ENCODE measurements at regions not wholly inside any gene's neighbourhood (a gene's known extent, or its start where the extent isn't known, plus 50 kb on each side); places are given as distances from the start of the nearest gene placed in this dataset.

DNA sequence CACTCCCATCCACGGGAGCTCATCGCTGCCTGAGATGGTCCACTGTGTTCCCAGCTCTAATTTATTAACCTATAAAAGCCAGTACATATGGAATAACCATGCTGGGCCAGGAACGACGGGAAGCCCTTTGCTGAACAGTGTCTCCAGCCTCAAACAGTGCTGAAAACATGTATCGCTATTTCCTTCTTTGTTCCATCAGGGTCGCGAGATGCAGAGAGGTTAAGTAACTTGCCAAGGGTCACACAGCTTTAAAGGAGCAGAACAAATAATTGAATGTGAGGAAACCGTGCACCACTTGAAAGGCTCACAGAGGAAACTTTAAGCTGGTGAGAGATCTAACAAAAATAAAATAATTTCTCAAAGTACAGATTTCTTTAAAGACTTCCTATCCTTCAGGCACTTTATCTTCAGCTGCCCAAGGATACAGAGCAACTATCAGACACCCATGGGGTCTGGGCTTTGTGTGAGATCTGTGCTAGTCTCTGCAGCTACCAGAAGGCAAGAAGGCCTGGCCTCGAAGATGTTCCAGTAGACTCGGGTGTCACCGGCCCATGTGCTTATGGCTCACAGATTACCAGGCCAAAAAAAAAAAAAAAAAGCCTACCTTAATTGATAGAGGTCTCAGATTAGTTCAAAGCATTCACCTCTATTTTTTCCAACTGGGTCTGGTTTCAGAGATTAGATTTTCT is 207.8 kb upstream of the FOXF1 start:
- H3K4me1 ChIP-seq (ENCODE audit: insufficient read depth, low read length): no peaks in the 10 kb centered on the region
- H3K36me3 ChIP-seq (ENCODE audit: low read depth, low read length): no peaks in the 10 kb centered on the region
- ChIA-PET POLR2A (ENCODE audit: unreplicated experiment) (no interaction called here), CTCF (no interaction called here)
- no peak for ATAC-seq
- no peak overlapping the region for H3K9ac ChIP-seq (ENCODE audit: low read length)
- no peaks in the 10 kb centered on the region for H3K79me2 ChIP-seq (ENCODE audit: low read length)
- no peak overlapping the region for H3K4me3 ChIP-seq (ENCODE audit: low read length)
- H3K27me3 ChIP-seq (ENCODE audit: low read length): peaks cover 94% of the 10 kb centered on the region
- H2AFZ ChIP-seq (ENCODE audit: low read length): no peak overlapping the region
- no peak for TF ChIP-seq EZH2phosphoT487 (IDR thresholded peaks at IDR 0.05; ENCODE audit: borderline replicate concordance, low read length)
- no peak for TF ChIP-seq EZH2 (IDR thresholded peaks at IDR 0.05; ENCODE audit: low read length, unreplicated experiment)
- TF ChIP-seq, protein P1, sequence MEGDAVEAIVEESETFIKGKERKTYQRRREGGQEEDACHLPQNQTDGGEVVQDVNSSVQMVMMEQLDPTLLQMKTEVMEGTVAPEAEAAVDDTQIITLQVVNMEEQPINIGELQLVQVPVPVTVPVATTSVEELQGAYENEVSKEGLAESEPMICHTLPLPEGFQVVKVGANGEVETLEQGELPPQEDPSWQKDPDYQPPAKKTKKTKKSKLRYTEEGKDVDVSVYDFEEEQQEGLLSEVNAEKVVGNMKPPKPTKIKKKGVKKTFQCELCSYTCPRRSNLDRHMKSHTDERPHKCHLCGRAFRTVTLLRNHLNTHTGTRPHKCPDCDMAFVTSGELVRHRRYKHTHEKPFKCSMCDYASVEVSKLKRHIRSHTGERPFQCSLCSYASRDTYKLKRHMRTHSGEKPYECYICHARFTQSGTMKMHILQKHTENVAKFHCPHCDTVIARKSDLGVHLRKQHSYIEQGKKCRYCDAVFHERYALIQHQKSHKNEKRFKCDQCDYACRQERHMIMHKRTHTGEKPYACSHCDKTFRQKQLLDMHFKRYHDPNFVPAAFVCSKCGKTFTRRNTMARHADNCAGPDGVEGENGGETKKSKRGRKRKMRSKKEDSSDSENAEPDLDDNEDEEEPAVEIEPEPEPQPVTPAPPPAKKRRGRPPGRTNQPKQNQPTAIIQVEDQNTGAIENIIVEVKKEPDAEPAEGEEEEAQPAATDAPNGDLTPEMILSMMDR (conservative IDR thresholded peaks at IDR 0.05; ENCODE audit: low read depth, low read length): no peak
- H3K9me2 ChIP-seq (replicated peaks; ENCODE audit: low read length): no peaks in the 10 kb centered on the region
- DNase-seq: no peak
- no peaks in the 10 kb centered on the region for H3K9me3 ChIP-seq (ENCODE audit: low read length)
- H3K27ac ChIP-seq (ENCODE audit: low read length): no peak overlapping the region
- intact Hi-C loops (cut with micrococcal nuclease): no loop called here
- H3F3A ChIP-seq (ENCODE audit: low read length, unreplicated experiment): no peaks in the 10 kb centered on the region
- BruUV-seq (replicated peaks): no TSS peak
- H3K4me2 ChIP-seq (ENCODE audit: low read length): no peak overlapping the region
- no peaks in the 10 kb centered on the region for H4K20me1 ChIP-seq (ENCODE audit: low read length)

- intact Hi-C loops (cut with micrococcal nuclease): no loop called here
- no peak for TF ChIP-seq EZH2 (IDR thresholded peaks at IDR 0.05; ENCODE audit: low read length, unreplicated experiment)
- TF ChIP-seq, protein P1 (conservative IDR thresholded peaks at IDR 0.05; ENCODE audit: low read depth, low read length): no peak
- no peak for TF ChIP-seq EZH2phosphoT487 (IDR thresholded peaks at IDR 0.05; ENCODE audit: borderline replicate concordance, low read length)
- no peak overlapping the region for H3K9ac ChIP-seq (ENCODE audit: low read length)
- H4K20me1 ChIP-seq (ENCODE audit: low read length): no peaks in the 10 kb centered on the region
- H3K9me2 ChIP-seq (replicated peaks; ENCODE audit: low read length): no peaks in the 10 kb centered on the region
- H3K9me3 ChIP-seq (ENCODE audit: low read length): no peaks in the 10 kb centered on the region
- no peaks in the 10 kb centered on the region for H3K79me2 ChIP-seq (ENCODE audit: low read length)
- H3K36me3 ChIP-seq (ENCODE audit: low read depth, low read length): no peaks in the 10 kb centered on the region
- ATAC-seq: no peak
- no TSS peak for BruUV-seq (replicated peaks)
- no peak overlapping the region for H2AFZ ChIP-seq (ENCODE audit: low read length)
- no peak for DNase-seq
- ChIA-PET POLR2A (ENCODE audit: unreplicated experiment) (no interaction called here), CTCF (no interaction called here)
- H3K27me3 ChIP-seq (ENCODE audit: low read length): peaks cover 79% of the 10 kb centered on the region
- H3K4me1 ChIP-seq (ENCODE audit: insufficient read depth, low read length): no peaks in the 10 kb centered on the region
- no peaks in the 10 kb centered on the region for H3F3A ChIP-seq (ENCODE audit: low read length, unreplicated experiment)
- H3K4me3 ChIP-seq (ENCODE audit: low read length): no peak overlapping the region
- no peak overlapping the region for H3K4me2 ChIP-seq (ENCODE audit: low read length)
- no peak overlapping the region for H3K27ac ChIP-seq (ENCODE audit: low read length)
These were observed 206.3 kb upstream of the FOXF1 start for GRCh38 chr16:86303787-86304678.

DNA sequence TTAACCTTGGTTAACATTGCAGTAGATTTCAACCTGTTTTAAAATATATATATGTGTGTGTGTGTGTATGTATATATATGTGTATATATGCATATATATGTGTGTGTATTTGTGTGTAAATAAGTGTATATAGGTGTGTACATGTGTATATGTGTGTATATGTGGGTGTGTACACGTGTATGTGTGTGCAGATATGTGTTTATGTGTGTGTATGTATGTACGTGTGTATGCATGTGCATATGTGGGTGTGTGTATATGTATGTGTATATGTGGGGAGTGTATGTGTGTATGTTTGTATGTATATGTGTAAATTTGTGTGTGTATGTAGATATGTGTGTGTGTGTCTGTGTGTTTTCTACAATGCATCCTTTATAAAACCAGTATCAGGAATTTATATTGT is 205.5 kb upstream of the FOXF1 start:
- DNase-seq: no peak
- Histone ChIP-seq H3K27ac (ENCODE audit: low read length) (no peak overlapping the region), H3K9ac (ENCODE audit: low read length) (no peak overlapping the region), H2AFZ (ENCODE audit: low read length) (no peak overlapping the region), H3F3A (ENCODE audit: low read length, unreplicated experiment) (no peaks in the 10 kb centered on the region), H3K9me3 (ENCODE audit: low read length) (no peaks in the 10 kb centered on the region), H4K20me1 (ENCODE audit: low read length) (no peaks in the 10 kb centered on the region), H3K9me2 (replicated peaks; ENCODE audit: low read length) (no peaks in the 10 kb centered on the region), H3K4me1 (ENCODE audit: insufficient read depth, low read length) (no peaks in the 10 kb centered on the region), H3K27me3 (ENCODE audit: low read length) (peaks cover 78% of the 10 kb centered on the region), H3K79me2 (ENCODE audit: low read length) (no peaks in the 10 kb centered on the region), H3K4me2 (ENCODE audit: low read length) (no peak overlapping the region), H3K36me3 (ENCODE audit: low read depth, low read length) (no peaks in the 10 kb centered on the region), H3K4me3 (ENCODE audit: low read length) (no peak overlapping the region)
- no peak for ATAC-seq
- BruUV-seq (replicated peaks): no TSS peak
- CTCF ChIA-PET: no interaction called here
- TF ChIP-seq EZH2 (IDR thresholded peaks at IDR 0.05; ENCODE audit: low read length, unreplicated experiment): no peak
- TF ChIP-seq, protein P1 (conservative IDR thresholded peaks at IDR 0.05; ENCODE audit: low read depth, low read length): no peak
- TF ChIP-seq EZH2phosphoT487 (IDR thresholded peaks at IDR 0.05; ENCODE audit: borderline replicate concordance, low read length): no peak
- intact Hi-C loops (cut with micrococcal nuclease): no loop called here
- POLR2A ChIA-PET (ENCODE audit: unreplicated experiment): no interaction called here

All from PC-3 (cell line).